Gastroesophageal sphincter (tissue), 4 donors: ENCODE measurements at regions not wholly inside any gene's neighbourhood (a gene's known extent, or its start where the extent isn't known, plus 50 kb on each side); places are given as distances from the start of the nearest gene placed in this dataset.

Source experiments
- ATAC-seq: fragments of 150-250 bp; one replicate; pipeline ENCODE4 v1.9.1; 2016; ENCODE audit warnings: mild to moderate bottlenecking, moderate library complexity
- H3K27ac ChIP-seq, 4 donors: fragments of 200-600 bp; sonication (generic) in 3 of 4; 1 replicate in 3 of 4; 2 replicates in 1 of 4; pipeline ENCODE4 v1.5.1; 2016 to 2019
- H3K27me3 ChIP-seq: fragments of 200-600 bp; sonication (generic); one replicate; pipeline ENCODE4 v1.5.1; 2019
- H3K36me3 ChIP-seq, 2 donors: fragments of 200-600 bp; sonication (generic); one replicate each; pipeline ENCODE4 v1.5.1; 2019; ENCODE audit warnings: control low read depth in 1 of 2
- H3K4me1 ChIP-seq, 3 donors: fragments of 200-600 bp; sonication (generic); 1 replicate in 2 of 3; 2 replicates in 1 of 3; pipeline ENCODE4 v1.5.1; 2016 to 2019; ENCODE audit warnings: control low read depth in 2 of 3
- H3K4me3 ChIP-seq, 2 donors: fragments of 200-600 bp; sonication (generic); one replicate each; pipeline ENCODE4 v1.5.1; 2019; ENCODE audit warnings: mild to moderate bottlenecking in 1 of 2, moderate library complexity in 1 of 2
- H3K9me3 ChIP-seq, 3 donors: fragments of 200-600 bp; sonication (generic); one replicate each; pipeline ENCODE4 v1.5.1; 2017 to 2019; ENCODE audit warnings: control low read depth in 2 of 3
- EP300 ChIP-seq: sonication (generic); formaldehyde crosslinking; IDR thresholded peaks from one replicate; pipeline ENCODE4 v1.6.1; 2017; ENCODE audit warnings: antibody characterized with exemption, mild to moderate bottlenecking
- POLR2A ChIP-seq, 2 donors: fragments of 450-650 bp; IDR thresholded peaks; one replicate each; pipeline ENCODE4 v1.6.1; 2017; ENCODE audit warnings: antibody characterized with exemption in 2 of 2, mild to moderate bottlenecking in 2 of 2, moderate library complexity in 1 of 2
- POLR2AphosphoS5 ChIP-seq: sonication (generic); formaldehyde crosslinking; IDR thresholded peaks from one replicate; pipeline ENCODE4 v1.6.1; 2017; ENCODE audit warnings: antibody characterized with exemption
- WGBS, 2 donors: methylation state at CpG; one replicate each; pipeline ENCODE4 v1.1.5; 2018; ENCODE audit warnings: low coverage in 1 of 2; 5-methylcytosine and 5-hydroxymethylcytosine counted together
- TF ChIP-seq, protein P1 (sequence below), 4 experiments: fragments of 200-600 bp in 2 of 4; fragments of 450-650 bp in 2 of 4; sonication (generic) in 1 of 4; IDR thresholded peaks; one replicate each; pipeline ENCODE4 v1.5.1; 2017 to 2019; ENCODE audit warnings: antibody characterized with exemption in 4 of 4, mild to moderate bottlenecking in 2 of 4, moderate library complexity in 2 of 4

GRCh38 chr5:144566747-144567420 is 396.2 kb downstream of the KCTD16 start:
- WGBS, 2 donors: 83 to 100% methylated on average over 1 to 3 of the region's 3 CpGs
- Histone ChIP-seq H3K9me3 (peaks cover 0 to 45% (median 0%) of the 10 kb centered on the region in 3 donors), H3K27ac (no peak overlapping the region), H3K4me1 (no peaks in the 10 kb centered on the region), H3K36me3 (no peaks in the 10 kb centered on the region), H3K4me3 (no peak overlapping the region), H3K27me3 (no peaks in the 10 kb centered on the region)
- ATAC-seq: no peak
- TF ChIP-seq, protein P1, sequence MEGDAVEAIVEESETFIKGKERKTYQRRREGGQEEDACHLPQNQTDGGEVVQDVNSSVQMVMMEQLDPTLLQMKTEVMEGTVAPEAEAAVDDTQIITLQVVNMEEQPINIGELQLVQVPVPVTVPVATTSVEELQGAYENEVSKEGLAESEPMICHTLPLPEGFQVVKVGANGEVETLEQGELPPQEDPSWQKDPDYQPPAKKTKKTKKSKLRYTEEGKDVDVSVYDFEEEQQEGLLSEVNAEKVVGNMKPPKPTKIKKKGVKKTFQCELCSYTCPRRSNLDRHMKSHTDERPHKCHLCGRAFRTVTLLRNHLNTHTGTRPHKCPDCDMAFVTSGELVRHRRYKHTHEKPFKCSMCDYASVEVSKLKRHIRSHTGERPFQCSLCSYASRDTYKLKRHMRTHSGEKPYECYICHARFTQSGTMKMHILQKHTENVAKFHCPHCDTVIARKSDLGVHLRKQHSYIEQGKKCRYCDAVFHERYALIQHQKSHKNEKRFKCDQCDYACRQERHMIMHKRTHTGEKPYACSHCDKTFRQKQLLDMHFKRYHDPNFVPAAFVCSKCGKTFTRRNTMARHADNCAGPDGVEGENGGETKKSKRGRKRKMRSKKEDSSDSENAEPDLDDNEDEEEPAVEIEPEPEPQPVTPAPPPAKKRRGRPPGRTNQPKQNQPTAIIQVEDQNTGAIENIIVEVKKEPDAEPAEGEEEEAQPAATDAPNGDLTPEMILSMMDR (IDR thresholded peaks at IDR 0.05): no peak
- TF ChIP-seq EP300 (no peak), POLR2A (IDR thresholded peaks at IDR 0.05) (no peak), POLR2AphosphoS5 (no peak)

DNA sequence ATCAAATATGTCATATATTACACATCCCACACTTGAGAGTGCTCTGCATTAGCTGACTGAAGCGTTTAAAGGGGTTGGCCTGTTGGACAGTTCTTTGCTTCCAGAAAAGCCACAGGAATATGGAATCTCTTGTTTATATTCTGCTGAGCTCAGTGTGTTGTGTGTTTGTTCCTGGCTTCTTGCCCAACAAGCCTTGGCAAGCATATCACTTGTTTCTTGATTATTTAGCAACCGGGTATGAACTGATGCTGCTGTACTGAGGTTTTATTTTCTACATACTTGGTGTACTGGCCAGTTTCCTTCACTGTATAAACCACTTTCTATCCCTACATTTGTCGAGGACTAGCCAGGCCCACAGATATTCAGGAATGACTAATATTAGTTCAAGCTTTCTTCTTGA is 378.9 kb downstream of the KCTD16 start:
- Histone ChIP-seq H3K4me1 (no peaks in the 10 kb centered on the region), H3K9me3 (no peaks in the 10 kb centered on the region), H3K36me3 (no peaks in the 10 kb centered on the region), H3K27me3 (no peaks in the 10 kb centered on the region), H3K27ac (no peak overlapping the region), H3K4me3 (no peak overlapping the region)
- WGBS, 2 donors: 14 to 43% methylated on average over 3 of the region's 3 CpGs
- no peak for ATAC-seq
- TF ChIP-seq EP300 (no peak), POLR2A (IDR thresholded peaks at IDR 0.05) (no peak), POLR2AphosphoS5 (no peak)
- TF ChIP-seq, protein P1 (IDR thresholded peaks at IDR 0.05): no peak

DNA sequence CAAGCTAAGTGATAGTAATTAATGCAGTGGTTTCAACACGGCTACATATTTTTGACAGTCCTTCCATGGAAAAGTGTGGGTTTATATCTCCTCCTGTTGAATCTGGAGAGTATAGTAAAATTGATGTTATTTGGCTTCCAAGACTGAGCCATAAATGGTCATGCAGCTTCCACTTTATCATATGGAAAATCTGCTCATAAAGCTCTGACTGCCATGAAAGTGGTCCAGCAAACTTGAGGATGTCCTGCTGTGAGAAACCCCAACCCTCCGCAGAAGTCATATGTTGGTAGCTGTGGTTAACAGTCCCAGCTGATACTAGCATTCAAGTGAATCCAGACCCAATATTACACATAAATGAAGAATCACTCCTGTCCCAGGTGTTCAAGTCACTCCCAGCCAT is 378.3 kb downstream of the KCTD16 start:
- Histone ChIP-seq H3K4me1 (no peaks in the 10 kb centered on the region), H3K9me3 (no peaks in the 10 kb centered on the region), H3K27me3 (no peaks in the 10 kb centered on the region), H3K36me3 (no peaks in the 10 kb centered on the region), H3K27ac (no peak overlapping the region), H3K4me3 (no peak overlapping the region)
- no peak for ATAC-seq
- 28 to 57% methylated on average over 1 to 2 of the region's 2 CpGs for WGBS, 2 donors
- TF ChIP-seq EP300 (no peak), POLR2AphosphoS5 (no peak)

- 80 to 88% methylated on average over 1 of the region's 1 CpG for WGBS, 2 donors
- no peak for TF ChIP-seq POLR2AphosphoS5
- no peak for TF ChIP-seq POLR2A (IDR thresholded peaks at IDR 0.05)
- TF ChIP-seq, protein P1 (IDR thresholded peaks at IDR 0.05): no peak
- no peak for TF ChIP-seq EP300
These were observed 376.4 kb downstream of the KCTD16 start for GRCh38 chr5:144547098-144547499.

DNA sequence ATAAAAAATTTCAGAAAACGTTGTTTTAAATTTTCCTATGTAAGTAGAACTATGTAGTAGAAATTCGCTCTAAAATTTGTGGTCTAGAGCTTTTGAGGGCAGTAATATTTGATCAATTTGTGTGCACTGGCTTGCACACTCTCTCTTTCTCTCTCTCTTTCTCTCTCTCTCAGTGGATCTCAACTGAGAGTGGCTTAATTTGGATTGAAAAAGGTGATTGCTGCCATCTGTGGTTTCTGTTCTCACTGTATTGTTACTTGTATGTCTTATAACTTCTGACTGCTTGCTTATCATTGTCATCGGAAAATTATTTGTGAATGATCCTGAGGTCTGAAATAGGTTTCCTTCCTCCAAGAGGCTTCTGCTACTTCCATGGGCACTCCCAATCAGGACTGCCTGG is 368.2 kb downstream of the KCTD16 start:
- ATAC-seq: no peak
- Histone ChIP-seq H3K9me3 (peaks cover 0 to 8% (median 0%) of the 10 kb centered on the region in 3 donors), H3K27ac (no peak overlapping the region), H3K4me1 (no peaks in the 10 kb centered on the region), H3K27me3 (no peaks in the 10 kb centered on the region), H3K36me3 (no peaks in the 10 kb centered on the region), H3K4me3 (no peak overlapping the region)
- 78 to 84% methylated on average over 3 of the region's 3 CpGs for WGBS, 2 donors
- no peak for TF ChIP-seq EP300
- TF ChIP-seq, protein P1 (IDR thresholded peaks at IDR 0.05): no peak

More at GRCh38 chr5:144547098-144547499, 376.4 kb downstream of the KCTD16 start:
- no peak for ATAC-seq
- H3K4me1 ChIP-seq: no peaks in the 10 kb centered on the region
- no peak overlapping the region for H3K4me3 ChIP-seq
- H3K27ac ChIP-seq: no peak overlapping the region
- no peaks in the 10 kb centered on the region for H3K9me3 ChIP-seq
- H3K36me3 ChIP-seq: no peaks in the 10 kb centered on the region
- H3K27me3 ChIP-seq: no peaks in the 10 kb centered on the region
